NCI-H2171 treated with DMSO at 0.1 percent for 48 hours (cell line): ENCODE measurements at regions not wholly inside any gene's neighbourhood (a gene's known extent, or its start where the extent isn't known, plus 50 kb on each side); places are given as distances from the start of the nearest gene placed in this dataset.

Source experiments
- DNase-seq: peaks from one replicate; lab custom pipeline; 2025; lab: John Stamatoyannopoulos, UW

GRCh38 chr5:89929834-89930233 is 479.7 kb downstream of the CETN3 start:
- no peak for DNase-seq

DNA sequence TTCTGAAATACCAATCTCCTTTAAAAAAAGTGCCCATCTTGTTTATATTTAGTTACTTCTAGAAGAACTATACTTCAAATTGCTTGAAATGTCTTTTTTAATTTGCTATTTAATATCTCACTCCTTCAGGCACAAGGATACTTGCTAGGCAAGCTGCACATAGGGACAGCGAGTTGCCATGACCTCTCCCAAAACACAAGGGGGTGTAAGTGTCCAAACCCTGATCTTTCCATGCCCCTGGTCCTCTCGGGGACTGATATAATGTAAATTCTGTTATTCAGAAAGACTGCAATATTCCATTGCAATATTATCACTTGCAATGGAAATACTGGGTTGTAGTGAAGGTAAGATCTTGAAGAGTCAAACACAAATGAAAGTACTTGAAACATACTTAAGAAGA is 480.4 kb downstream of the CETN3 start:
- DNase-seq = no peak

DNA sequence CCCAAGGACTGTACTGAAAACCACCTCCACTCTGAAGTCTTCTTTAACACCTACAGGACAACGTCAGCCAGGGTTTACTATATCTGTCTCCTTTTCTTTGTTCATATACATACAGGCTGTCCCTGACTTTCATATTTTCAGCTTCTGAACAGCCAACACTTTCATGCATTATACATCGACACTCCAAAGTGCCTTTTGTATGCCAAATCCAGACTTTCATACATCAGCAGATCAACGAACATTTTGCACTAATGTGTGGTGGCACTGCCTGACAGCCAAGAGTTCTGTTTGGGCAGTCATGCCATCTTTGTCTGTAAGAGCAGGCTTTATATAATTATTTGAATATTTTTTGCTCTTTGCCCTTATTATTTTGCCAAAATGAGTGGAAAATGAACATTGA is 487.4 kb downstream of the CETN3 start:
- no peak for DNase-seq

GRCh38 chr5:89917112-89917511 is 492.4 kb downstream of the CETN3 start:
- no peak for DNase-seq

GRCh38 chr5:89916131-89916530 is 493.4 kb downstream of the CETN3 start:
- no peak for DNase-seq

- no peak for DNase-seq
Measured at GRCh38 chr5:89908876-89909275, 500.7 kb downstream of the CETN3 start.

- DNase-seq = no peak
Measured at GRCh38 chr5:89904442-89904841, 505.1 kb downstream of the CETN3 start.

GRCh38 chr5:89901983-89902382 is 507.6 kb downstream of the CETN3 start:
- DNase-seq = no peak

DNA sequence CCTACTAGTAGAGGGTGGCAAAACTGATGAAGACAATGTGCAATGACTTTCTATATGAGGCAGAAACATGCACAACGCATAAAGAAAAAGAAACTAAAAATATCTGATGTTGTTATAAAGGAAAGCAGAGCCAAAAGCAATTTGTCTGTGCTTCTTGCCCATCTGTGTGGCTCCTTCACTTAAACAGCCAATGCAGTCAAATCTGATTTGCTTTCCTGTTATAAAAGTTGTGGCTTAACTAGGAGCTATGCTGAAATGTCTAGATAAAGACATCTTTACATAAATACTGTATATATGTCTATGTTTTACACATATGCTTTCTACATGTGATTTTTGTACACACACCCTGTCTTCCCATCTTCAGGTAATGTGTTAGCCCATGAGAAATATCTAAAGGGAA is 508.2 kb downstream of the CETN3 start:
- no peak for DNase-seq

DNA sequence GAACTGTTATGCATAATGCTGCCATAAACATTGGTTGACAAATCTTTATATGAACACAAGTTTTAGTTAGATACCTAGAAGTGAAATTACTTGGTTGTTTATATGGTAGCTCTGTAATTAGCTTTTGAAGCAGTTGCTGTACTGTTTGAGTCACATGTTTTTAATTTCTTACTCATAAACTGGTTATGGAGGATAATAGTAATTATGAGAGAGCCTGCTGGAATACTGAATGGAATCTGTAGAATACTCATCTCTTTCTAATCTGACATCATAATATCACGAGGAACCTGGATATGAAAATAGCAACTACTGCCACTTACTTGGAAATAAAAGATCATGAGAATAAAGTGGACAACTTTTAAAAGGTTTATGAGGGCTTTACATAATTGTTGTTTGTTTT is 509.2 kb downstream of the CETN3 start:
- no peak for DNase-seq

DNA sequence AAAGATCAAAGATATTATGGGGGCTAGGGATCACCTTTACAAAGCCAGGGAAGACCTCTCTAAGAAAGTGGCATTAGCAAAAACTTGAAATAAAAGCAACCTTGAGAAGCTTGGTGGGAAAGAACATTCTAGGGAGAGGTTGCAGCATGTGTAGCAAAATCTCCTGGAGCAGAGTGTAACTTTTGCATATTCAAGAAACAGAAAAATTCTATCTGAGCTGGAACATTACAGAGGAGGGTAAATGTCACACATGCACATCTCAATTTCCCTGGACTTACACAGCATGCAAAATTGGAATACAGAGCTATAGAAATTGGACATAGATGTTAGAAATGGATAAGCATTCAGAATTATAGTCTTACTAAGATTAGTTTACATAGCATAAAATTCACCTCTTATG is 510.0 kb downstream of the CETN3 start:
- no peak for DNase-seq

GRCh38 chr5:89893546-89893945 is 516.0 kb downstream of the CETN3 start:
- DNase-seq = no peak

GRCh38 chr5:89885670-89886069 is 523.9 kb downstream of the CETN3 start:
- DNase-seq = no peak

DNA sequence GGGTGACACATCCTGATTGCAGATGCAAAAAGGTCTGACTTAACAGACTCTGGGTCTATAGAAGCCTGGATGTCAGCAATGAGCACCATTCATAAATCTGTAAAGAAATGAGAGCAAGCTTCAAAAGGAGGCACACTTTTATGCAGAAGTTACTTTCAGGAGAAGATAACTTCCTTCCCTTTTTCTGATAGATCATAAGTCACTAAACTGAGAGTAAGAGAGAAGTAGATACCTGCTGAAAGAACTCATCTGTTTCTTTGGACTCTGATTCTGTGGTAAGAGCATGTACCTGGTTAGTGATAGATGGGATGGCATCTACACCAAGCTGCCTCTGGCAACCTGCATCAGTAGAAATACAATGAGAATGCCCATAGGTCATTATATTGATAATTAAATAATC is 525.6 kb downstream of the CETN3 start:
- DNase-seq = no peak

DNA sequence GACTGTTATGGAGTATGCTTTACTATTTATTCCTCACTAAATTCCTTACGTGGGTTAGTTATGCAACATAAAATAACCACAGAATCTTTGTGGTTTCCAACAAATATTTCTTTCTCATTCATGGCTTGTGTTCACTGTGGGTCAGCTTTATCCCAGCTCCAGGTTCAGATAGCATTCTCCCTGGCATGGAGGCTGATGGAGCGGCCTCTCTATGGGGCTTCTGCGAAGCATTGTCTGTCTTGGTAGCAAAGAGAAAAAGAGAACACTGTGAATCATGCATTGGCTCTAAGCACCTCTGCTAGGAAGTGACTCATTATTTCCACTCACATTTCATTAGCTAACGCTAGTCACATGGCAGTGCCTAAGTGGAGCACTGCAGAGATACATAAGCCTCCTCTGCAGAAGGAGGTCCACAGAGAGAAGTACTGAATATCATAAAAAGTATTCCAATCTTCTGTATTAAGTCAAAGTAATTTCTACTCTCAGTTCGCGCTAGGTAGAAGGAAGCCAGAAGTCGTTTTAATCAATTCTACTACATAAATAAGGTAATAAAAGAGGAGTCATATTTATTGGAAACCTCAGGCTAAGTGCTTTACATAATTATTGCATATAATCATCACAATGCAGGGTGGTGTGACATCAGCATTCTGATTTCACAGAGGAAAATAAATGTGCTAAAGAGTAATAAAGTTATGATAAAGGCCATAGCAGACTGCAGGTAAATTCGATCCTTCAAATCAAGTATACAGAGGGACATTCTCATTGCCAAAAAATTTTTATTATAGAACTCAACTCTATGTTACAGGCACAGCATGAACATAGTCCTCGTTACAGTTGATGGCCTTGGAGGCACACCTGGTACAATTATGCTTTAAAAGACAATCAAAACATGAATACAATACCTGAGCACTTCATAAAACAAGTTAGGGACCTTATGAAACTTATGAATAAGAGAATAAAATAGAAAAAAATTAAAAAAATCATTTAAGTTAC is 531.1 kb downstream of the CETN3 start:
- no peak for DNase-seq

- no peak for DNase-seq
Measured at GRCh38 chr5:89871906-89872305, 537.6 kb downstream of the CETN3 start.

- DNase-seq = no peak
Measured at GRCh38 chr5:89869346-89869745, 540.2 kb downstream of the CETN3 start.

DNA sequence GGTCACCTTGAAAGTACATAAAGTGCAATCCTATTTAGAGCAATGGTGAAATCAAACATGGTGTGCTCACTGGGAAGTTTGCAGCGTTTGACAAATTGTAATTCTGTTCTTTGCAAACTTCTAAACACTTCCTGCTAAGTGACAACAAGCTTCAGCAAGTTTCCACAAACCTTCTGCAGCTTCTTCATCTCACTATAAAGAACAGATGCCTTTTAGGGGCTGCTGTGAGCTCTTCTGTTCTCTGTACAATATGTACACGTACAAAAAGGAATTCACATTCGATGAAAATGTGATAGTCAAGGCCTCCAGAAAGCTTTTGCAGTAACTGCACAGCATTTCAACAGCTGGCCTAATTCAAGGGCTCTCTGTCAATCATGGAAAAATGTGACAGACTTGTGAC is 543.1 kb downstream of the CETN3 start:
- no peak for DNase-seq

DNA sequence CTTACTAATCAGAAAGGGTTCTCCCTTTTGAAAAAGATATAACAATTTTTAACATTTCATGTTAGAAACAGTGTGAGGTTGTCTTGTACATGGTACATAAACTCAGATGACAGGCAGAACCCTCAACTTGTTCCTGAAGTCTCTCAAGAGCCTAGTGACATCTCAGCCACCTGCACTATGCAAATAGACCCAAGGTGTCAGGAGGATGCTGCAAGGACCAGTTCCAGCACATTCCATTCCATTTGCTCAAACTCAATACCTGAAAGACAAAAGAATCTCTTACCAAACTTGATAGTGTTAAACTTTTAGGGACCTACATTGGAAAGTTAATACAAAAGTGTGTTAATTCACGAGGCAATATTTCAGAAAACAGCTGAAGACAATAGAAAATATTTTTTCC is 544.6 kb downstream of the CETN3 start:
- no peak for DNase-seq

GRCh38 chr5:89857790-89858189 is 551.8 kb downstream of the CETN3 start:
- DNase-seq = no peak

GRCh38 chr5:89855417-89855816 is 554.1 kb downstream of the CETN3 start:
- DNase-seq = no peak

DNA sequence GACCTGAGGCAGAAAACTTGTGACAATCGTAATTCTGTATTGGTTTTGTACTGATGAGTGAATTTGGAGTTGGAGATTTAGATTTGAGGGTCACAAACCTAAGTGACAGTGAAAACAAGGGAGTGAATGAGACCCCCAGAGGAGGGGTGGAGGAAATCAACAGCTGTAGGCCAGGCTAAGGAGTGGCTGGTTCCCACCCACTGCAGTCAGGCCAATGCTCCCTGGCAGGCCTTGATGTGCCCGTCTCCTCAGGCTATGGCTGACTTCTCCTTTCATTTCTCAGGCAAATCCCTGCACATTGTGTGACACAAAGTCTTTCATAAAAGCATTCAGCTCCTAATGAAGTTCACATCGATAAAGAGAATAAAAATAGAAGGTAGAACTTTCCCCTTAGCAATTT is 557.6 kb downstream of the CETN3 start:
- DNase-seq = no peak

DNA sequence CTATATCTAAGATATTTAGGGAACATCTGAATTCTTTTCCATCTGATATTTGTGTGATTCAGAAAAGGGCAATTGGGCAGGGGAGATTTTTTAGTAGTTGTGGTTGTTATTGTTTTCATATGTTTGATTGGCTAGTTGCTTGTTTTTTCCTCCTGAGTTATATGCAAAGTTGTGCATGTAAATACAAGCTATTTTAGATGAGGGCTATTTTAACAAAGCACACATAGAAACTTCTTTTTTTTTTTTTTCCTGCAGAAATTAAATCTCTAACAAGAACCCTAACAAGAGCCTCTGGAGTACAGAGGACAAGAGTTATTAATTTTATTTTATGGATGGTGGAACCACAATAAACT is 559.1 kb downstream of the CETN3 start:
- no peak for DNase-seq
